H1 (cell line): ENCODE measurements at regions not wholly inside any gene's neighbourhood (a gene's known extent, or its start where the extent isn't known, plus 50 kb on each side); places are given as distances from the start of the nearest gene placed in this dataset.

Experiments used
- BCL11A ChIP-seq, 2 experiments: IDR thresholded peaks; one replicate each; pipeline ENCODE4 v1.6.1; 2011; ENCODE audit warnings: low read depth in 2 of 2, low read length in 2 of 2, mild to moderate bottlenecking in 2 of 2
- BRCA1 ChIP-seq: IDR thresholded peaks from 2 replicates; pipeline ENCODE4 v1.6.1; 2012; ENCODE audit warnings: low read depth, low read length, improper control_type of control experiment
- CBX8 ChIP-seq: fragments of 300-800, 300-1000 bp; sonication (generic); IDR thresholded peaks from 2 replicates; pipeline ENCODE4 v1.7.1; 2016; ENCODE audit warnings: low read depth, low read length, borderline replicate concordance
- EZH2 ChIP-seq: fragments of 200-600 bp; sonication (generic); IDR thresholded peaks from 2 replicates; pipeline ENCODE4 v1.7.1; 2012; ENCODE audit warnings: low read depth, mild to moderate bottlenecking, moderate library complexity, low read length, inconsistent platforms; ENCODE audit not compliant: severe bottlenecking
- FOSL1 ChIP-seq: IDR thresholded peaks from 2 replicates; pipeline ENCODE4 v1.6.1; 2011; ENCODE audit warnings: mild to moderate bottlenecking, low read depth, low read length, moderate library complexity; ENCODE audit not compliant: insufficient read depth
- HDAC2 ChIP-seq, 2 experiments: fragments of 300-600 bp in 1 of 2; sonication (generic) in 1 of 2; IDR thresholded peaks; 2 replicates each; pipeline ENCODE4 v1.6.1; 2011 to 2012; ENCODE audit warnings: low read depth in 2 of 2, low read length in 2 of 2, mild to moderate bottlenecking in 2 of 2, moderate library complexity in 2 of 2, borderline replicate concordance in 1 of 2, inconsistent platforms in 1 of 2
- HDAC6 ChIP-seq: IDR thresholded peaks from one replicate; pipeline ENCODE4 v1.7.1; 2012; ENCODE audit warnings: low read depth, mild to moderate bottlenecking, inconsistent platforms, low read length, moderate library complexity
- KDM1A ChIP-seq: fragments of 200-600, 300-600 bp; sonication (generic); IDR thresholded peaks from 2 replicates; pipeline ENCODE4 v1.7.1; 2016; ENCODE audit warnings: mild to moderate bottlenecking, low read length, borderline replicate concordance
- RBBP5 ChIP-seq: IDR thresholded peaks from 2 replicates; pipeline ENCODE4 v1.7.1; 2012; ENCODE audit warnings: low read depth, mild to moderate bottlenecking, inconsistent platforms, low read length, moderate library complexity, borderline replicate concordance
- RXRA ChIP-seq: IDR thresholded peaks from 2 replicates; pipeline ENCODE4 v1.6.1; 2011; ENCODE audit warnings: low read depth, mild to moderate bottlenecking, low read length, moderate library complexity; ENCODE audit not compliant: insufficient read depth
- SIX5 ChIP-seq: IDR thresholded peaks from 2 replicates; pipeline ENCODE4 v1.6.1; 2011; ENCODE audit warnings: mild to moderate bottlenecking, low read depth, low read length
- TEAD4 ChIP-seq: IDR thresholded peaks from 2 replicates; pipeline ENCODE4 v1.6.1; 2012; ENCODE audit warnings: low read depth, low read length, inconsistent platforms, mixed read lengths
- ZNF274 ChIP-seq: IDR thresholded peaks from 2 replicates; pipeline ENCODE4 v1.7.0; 2012; ENCODE audit warnings: low read length, borderline replicate concordance; ENCODE audit errors: extremely low read depth
- TF ChIP-seq, protein P1 (sequence below): IDR thresholded peaks from 2 replicates; pipeline ENCODE4 v1.6.1; 2011; ENCODE audit warnings: low read length, improper control_type of control experiment
- TF ChIP-seq, protein P2 (sequence below): IDR thresholded peaks from 2 replicates; pipeline ENCODE4 v1.6.1; 2012; ENCODE audit warnings: inconsistent platforms

DNA sequence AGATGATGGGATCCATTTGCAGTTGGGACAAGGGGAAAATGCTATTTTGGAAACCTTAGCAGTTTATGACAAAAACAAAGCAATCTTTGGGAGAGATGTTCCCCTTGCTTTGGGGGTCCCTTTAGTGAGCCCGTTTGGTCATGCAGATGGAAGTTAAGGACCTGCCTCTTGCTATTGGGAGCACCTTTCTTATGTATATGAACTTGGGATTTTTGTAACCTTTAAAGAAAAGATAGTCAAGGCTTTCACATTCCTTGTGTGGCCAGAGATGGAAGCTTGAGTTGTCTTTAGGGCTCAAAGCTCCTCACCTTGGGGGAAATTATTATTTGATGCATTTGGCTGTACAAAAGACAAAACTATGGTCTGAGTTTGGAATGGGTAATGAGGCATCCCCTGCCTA lies 179.0 kb upstream of the PLPP4 start (continued):
- TF ChIP-seq BCL11A (IDR thresholded peaks at IDR 0.05; ENCODE audit: low read depth in 2 of 2, low read length in 2 of 2) (no peak), ZNF274 (no peak), HDAC6 (no peak), RBBP5 (no peak), RXRA (no peak), EZH2 (no peak), BRCA1 (no peak), HDAC2 (IDR thresholded peaks at IDR 0.05; ENCODE audit: borderline replicate concordance in 1 of 2, low read depth in 2 of 2, low read length in 2 of 2) (0 out of 4 replicates have a peak, but pooled peaks of 1 of the 2 experiments have one; percentile 41), KDM1A (no peak), FOSL1 (no peak), TEAD4 (peak; percentile 61; the same call in 1 of the 2 replicates), SIX5 (no peak), CBX8 (no peak)
- TF ChIP-seq, protein P1, sequence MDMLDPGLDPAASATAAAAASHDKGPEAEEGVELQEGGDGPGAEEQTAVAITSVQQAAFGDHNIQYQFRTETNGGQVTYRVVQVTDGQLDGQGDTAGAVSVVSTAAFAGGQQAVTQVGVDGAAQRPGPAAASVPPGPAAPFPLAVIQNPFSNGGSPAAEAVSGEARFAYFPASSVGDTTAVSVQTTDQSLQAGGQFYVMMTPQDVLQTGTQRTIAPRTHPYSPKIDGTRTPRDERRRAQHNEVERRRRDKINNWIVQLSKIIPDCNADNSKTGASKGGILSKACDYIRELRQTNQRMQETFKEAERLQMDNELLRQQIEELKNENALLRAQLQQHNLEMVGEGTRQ, result no peak
- TF ChIP-seq, protein P2, sequence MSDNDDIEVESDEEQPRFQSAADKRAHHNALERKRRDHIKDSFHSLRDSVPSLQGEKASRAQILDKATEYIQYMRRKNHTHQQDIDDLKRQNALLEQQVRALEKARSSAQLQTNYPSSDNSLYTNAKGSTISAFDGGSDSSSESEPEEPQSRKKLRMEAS, result no peak
